GM10266 (cell line): ENCODE measurements at regions not wholly inside any gene's neighbourhood (a gene's known extent, or its start where the extent isn't known, plus 50 kb on each side); places are given as distances from the start of the nearest gene placed in this dataset.
"Not testable (repeated sequence)": the region's sequence is repeated elsewhere in the genome, so short reads cannot be mapped to it uniquely, and the experiment has no call there.

Experiments
- DNase-seq: peaks from one replicate; pipeline ENCODE4 v3.0.0; 2012; ENCODE audit errors: extremely low spot score
- CTCF ChIP-seq: IDR thresholded peaks from 2 replicates; pipeline ENCODE4 v1.5.1; 2012; ENCODE audit warnings: mild to moderate bottlenecking, low read depth; ENCODE audit not compliant: control insufficient read depth, insufficient read depth; ENCODE audit errors: missing control alignments

GRCh38 chr4:150007512-150007911, 70.7 kb upstream of the DCLK2 start:
- no peak for TF ChIP-seq CTCF
- DNase-seq = no peak

GRCh38 chr4:150008546-150008945, 69.7 kb upstream of the DCLK2 start:
- DNase-seq = no peak
- TF ChIP-seq CTCF = no peak

GRCh38 chr4:150009533-150009932, 68.7 kb upstream of the DCLK2 start:
- TF ChIP-seq CTCF = no peak
- DNase-seq = no peak

- peak; percentile 31 for DNase-seq
- TF ChIP-seq CTCF = peak; percentile 25
Measured at GRCh38 chr4:150010525-150011126, 67.6 kb upstream of the DCLK2 start.

GRCh38 chr4:150012851-150013360, 65.3 kb upstream of the DCLK2 start:
- TF ChIP-seq CTCF = no peak
- DNase-seq = no peak

- not testable (repeated sequence) for DNase-seq
Measured at GRCh38 chr4:150015910-150016309, 62.3 kb upstream of the DCLK2 start.

- not testable (repeated sequence) for DNase-seq
Measured at GRCh38 chr4:150016621-150017020, 61.6 kb upstream of the DCLK2 start.

- no peak for TF ChIP-seq CTCF
- DNase-seq = no peak
Measured at GRCh38 chr4:150018257-150018656, 60.0 kb upstream of the DCLK2 start.
